HG03108 (cell line): ENCODE measurements at regions not wholly inside any gene's neighbourhood (a gene's known extent, or its start where the extent isn't known, plus 50 kb on each side); places are given as distances from the start of the nearest gene placed in this dataset.

ENCODE experiments used
- ATAC-seq: cut with Tn5 transposase; IDR thresholded peaks from one replicate; pipeline ENCODE4 v1.9.1; 2021; ENCODE audit warnings: moderate library complexity; ENCODE audit not compliant: unreplicated experiment

DNA sequence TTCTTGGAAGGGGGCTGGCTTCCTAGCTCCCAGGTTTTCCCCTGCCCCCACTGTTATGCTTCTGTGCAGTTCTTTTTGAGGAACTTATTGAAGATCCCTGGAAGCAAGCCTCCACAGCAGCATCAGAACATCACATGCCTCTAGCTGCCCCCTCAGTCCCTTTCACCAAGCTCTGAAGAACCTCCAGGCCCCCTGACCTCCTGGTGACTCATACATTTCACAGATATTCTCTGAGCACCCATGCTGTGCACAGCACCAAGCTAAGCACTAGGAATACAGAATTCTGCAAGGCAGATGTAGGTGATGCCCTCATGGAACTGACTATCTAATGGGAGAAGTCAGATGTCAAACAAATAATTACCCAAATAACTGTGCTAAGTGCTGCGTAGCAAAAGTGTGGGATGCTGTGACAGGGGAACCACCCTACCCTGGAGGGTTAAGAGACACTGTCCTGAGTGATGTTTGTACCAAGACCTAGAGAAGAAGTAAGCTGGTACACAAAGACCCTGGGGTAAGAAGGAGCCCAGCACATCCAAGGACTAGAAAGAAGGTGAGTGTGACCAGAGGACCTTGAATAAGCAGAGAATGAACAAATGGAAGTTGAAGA, 213.7 kb upstream of the NR4A3 start:
- ATAC-seq, result no peak

GRCh38 chr9:99614341-99614740, 207.3 kb upstream of the NR4A3 start:
- ATAC-seq, result no peak

- ATAC-seq, result no peak
Measured at GRCh38 chr9:99621040-99621439, 200.6 kb upstream of the NR4A3 start.

GRCh38 chr9:99622679-99623078, 199.0 kb upstream of the NR4A3 start:
- no peak for ATAC-seq

DNA sequence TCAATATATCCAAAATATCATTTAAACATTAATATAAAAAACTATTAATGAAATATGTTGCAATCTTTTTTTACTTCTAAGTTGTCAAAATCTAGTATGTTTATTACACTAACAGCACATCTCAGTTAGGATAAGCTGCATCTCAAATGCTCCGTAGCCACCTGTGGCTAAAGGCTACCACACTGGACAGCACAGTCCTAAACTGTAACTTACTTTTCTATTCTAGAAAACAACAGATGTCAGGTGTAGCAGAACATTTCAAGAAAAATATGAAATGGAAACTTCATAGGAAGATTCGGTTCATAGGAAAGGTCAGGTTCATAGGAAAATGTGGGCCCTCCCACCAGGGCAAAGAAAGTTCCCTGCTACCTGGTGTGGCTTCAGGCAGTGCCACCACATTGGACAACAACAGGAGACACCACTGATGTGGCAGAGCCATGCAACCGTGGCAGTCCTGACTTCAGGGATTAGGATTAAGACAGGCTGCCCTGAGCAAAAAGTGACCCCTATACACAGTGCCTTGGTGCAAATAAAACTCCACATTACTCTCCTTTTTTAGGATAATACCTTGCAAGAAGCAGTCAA, 197.8 kb upstream of the NR4A3 start:
- ATAC-seq, result no peak

DNA sequence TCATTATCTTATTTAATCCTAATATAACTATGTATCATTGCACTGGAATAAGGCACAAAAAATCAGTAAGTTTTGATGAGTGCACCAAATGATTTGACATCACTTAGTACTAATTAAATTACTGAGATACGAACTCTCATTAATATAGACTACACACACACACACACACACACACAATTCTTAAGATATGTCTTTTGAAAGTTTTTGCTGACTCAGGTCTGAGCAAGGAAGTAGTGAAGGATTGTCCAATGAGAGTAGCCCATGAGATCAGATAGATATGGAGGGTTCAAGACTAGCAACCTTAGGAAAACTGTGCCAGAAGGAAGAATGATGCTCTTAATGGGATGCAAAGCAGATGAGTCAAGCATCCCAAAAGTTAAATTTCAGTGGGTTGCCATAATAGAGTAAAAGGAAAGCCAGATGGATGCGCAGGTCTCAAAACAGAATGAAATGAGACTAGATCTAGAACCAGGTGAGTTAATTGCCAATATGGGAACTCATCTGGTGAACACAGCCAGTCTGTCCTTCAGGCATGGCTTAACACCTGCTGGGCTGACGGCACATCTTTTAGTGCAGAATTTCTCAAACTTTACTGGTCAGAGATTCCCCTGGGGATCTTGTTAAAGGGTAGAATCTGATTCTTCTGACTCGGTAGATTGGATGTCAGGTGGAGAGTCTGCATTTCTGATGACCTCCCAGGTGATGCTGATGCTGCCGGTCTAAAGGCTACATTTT, 197.0 kb upstream of the NR4A3 start:
- no peak for ATAC-seq

DNA sequence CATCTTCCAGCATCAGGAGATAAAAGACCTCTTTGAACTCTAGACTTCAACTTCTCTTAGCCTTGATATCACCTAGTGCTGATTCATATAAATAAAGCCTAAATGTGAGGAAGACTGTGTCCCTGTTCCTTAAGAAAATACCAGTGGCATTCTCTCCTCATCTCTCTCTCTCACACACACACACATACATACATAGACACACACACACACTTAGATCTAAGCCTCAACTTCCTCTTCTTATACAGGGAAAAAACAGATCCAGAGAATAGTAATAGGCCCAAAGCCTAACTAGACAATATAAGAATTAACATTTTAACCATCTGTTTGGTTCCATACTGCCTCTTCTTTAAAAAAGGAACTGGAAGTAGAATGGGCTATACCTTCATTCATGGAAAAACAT, 195.3 kb upstream of the NR4A3 start:
- no peak for ATAC-seq

- ATAC-seq, result no peak
Measured at GRCh38 chr9:99628285-99628684, 193.4 kb upstream of the NR4A3 start.

DNA sequence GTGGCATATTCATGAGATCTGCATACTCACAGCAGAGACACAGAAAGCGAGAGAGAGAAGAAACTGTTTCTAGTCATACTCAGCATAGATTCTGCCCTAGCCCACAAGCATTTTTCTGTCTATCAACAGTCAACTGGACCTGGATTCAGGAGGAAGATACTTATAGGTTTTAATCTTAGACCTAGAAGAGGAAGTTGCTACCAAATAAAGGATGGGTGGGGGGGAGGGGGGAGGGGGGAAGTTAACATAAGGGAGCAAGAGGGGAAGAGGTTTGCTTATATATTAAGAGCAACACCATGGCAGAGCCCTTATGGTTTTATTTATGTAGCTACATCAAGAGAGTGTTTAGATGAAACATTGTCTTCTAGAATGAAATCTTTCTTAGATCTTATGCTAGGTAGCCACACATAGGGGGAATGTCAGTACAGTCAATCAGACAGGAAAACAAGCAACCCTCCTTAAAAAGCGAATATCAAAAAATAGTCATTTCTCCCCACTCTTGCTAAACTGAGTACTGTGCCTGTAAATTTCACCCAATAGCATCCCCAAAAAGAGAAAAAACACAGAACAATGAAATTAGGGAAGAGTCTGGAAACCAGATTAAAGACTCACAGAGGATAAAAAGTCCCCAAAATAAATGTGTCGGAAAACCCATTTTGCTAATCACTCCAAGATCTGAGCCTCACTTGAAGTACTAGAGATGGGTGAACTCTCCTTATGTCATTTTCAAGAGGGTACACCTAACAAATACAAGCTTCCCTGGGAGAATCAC, 192.7 kb upstream of the NR4A3 start:
- no peak for ATAC-seq

DNA sequence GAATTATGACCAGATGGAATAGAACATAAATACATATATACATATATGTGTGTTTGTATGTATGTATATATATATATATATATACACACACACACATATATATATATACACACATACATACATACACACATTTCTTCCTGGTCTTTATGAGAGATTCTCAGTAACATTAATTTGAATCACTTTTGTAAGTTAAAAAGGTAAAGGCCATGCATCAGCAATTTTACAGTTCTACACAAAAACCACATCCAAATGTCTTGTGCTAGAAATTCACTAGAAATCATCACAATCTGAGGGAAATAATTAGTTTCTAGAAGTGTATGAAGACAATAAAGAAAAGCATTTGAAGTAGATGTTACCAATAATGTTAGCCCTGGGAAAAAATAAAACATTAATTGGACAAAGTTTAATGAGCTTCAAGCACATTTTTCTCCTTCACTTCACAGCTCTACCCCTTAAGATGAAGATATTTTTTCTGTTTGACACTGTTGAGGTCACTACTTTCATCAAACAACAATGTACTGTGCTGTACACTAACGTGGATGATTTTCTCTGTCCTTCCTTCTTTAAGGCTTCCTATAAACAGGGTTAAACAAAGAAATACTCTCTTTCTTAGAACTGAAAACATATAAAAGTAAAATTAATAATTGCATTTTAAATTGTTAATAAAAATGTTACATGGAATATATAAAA, 189.2 kb upstream of the NR4A3 start:
- ATAC-seq, result no peak

GRCh38 chr9:99633265-99633664, 188.4 kb upstream of the NR4A3 start:
- ATAC-seq, result no peak

- no peak for ATAC-seq
Measured at GRCh38 chr9:99634186-99634585, 187.5 kb upstream of the NR4A3 start.

- ATAC-seq, result no peak
Measured at GRCh38 chr9:99635032-99635431, 186.7 kb upstream of the NR4A3 start.

- no peak for ATAC-seq
Measured at GRCh38 chr9:99637641-99638040, 184.0 kb upstream of the NR4A3 start.

DNA sequence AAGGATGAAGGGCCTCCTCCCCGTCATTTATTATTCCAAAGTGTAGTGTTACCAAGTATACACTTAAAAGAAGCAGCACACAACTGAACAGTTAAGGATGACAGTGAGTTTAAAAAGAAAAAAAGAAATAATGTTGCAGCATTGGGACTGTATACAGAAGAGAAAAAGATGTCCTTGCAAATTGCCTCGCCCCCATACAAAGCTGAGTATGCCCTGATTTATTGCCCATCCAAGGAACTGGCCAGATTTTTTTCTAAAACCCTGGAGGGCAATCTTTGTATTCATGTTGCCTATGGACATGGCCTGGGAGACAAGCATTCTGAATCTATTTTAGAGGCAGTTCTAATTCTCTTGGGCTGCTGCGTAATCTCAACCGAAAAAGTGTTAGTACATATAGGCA, 182.7 kb upstream of the NR4A3 start:
- ATAC-seq, result no peak

DNA sequence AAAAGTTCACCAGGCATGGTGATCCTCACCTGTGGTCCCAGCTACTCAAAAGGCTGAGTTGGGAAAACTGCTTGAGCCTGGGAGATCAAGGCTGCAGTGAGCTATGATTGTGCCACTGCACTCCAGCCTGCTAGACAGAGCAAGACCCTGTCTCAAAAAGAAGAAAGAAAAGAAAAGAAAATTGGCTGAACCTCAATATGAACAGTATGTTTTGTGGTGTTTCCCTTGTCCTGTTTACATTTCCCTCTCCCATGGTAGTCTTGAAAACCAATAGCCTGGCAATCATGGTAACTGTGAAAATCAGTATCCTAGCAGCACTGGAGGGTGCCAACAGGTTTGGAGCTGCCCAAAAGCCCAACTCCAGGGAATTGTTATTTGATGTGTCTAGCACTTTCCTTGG, 174.1 kb upstream of the NR4A3 start:
- ATAC-seq, result no peak

- no peak for ATAC-seq
Measured at GRCh38 chr9:99650187-99650874, 171.4 kb upstream of the NR4A3 start.

DNA sequence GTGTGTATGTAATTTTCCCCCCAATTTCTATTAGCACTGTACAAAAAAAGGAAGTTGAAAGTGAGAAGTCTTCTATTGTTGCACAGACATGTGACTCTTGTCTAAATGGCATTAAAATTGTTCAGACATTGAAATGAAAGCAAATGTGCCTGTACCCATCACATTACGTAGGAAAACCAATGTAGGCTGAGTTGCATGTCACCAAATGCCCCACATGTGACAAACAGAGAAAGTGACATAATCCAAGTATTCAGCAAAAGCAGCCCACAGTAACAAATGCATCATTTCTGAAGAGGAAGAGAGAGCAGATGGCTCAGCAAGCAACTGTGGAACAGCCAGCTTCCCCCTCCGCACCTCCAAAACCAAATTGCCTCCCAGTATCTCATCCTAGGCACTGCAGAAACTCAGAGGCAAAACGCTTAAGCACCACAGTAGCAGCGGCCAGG, 161.5 kb upstream of the NR4A3 start:
- ATAC-seq, result peak; percentile 73

GRCh38 chr9:99663297-99663696, 158.4 kb upstream of the NR4A3 start:
- ATAC-seq, result no peak

DNA sequence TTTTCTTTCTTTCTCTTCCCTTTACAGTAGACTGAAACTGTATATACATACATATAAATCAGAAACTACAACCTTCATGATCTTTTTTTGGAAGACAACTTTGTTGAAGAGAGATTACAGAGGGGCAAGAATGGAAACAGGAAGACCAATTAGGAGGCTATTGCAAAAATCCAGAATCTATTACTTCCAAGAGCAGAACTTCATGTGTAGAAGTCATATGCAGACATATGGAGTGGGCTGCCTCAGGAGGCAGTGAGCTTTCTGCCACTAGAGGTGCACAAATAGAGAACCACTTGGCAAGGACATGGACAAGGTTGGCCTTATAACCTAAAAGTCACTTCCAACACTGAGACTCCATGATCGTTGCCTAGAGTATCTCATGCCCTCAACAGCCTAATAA, 157.8 kb upstream of the NR4A3 start:
- ATAC-seq, result no peak

GRCh38 chr9:99666571-99666970, 155.1 kb upstream of the NR4A3 start:
- ATAC-seq, result no peak
